ENCODE measurements at regions not wholly inside any gene's neighbourhood (a gene's known extent, or its start where the extent isn't known, plus 50 kb on each side); places are given as distances from the start of the nearest gene placed in this dataset.

GRCh38 chr2:153165021-153165420 lies 313.5 kb downstream of the RPRM start:
- intact Hi-C loops (cut with micrococcal nuclease) = no loop called here
- Histone ChIP-seq H4K20me1 (ENCODE audit: insufficient read depth) (no peaks in the 10 kb centered on the region), H3K9me3 (ENCODE audit: control insufficient read depth in 1 of 2, insufficient read depth in 1 of 2, low read depth in 1 of 2, low read length in 2 of 2) (no peaks in the 10 kb centered on the region), H3K4me2 (ENCODE audit: low read length) (no peak overlapping the region), H3K9me2 (ENCODE audit: insufficient read depth) (no peaks in the 10 kb centered on the region), H2AFZ (ENCODE audit: low read depth, low read length, poor library complexity, severe bottlenecking) (no peak overlapping the region), H3K9ac (ENCODE audit: low read length) (no peak overlapping the region), H3K79me2 (ENCODE audit: insufficient read depth, low read length) (no peaks in the 10 kb centered on the region), H3K4me3 (replicated peaks in 1 of 2; ENCODE audit: low read depth in 1 of 2, low read length in 2 of 2) (no peak overlapping the region), H3K36me3 (ENCODE audit: control insufficient read depth in 1 of 2, insufficient read depth in 2 of 2, low read length in 2 of 2) (no peaks in the 10 kb centered on the region), H3K27ac (ENCODE audit: low read depth, low read length) (no peak overlapping the region), H3K4me1 (ENCODE audit: control insufficient read depth in 1 of 2, insufficient read depth in 2 of 2, low read length in 2 of 2) (peaks cover 3 to 7% of the 10 kb centered on the region in 2 experiments; a peak in 1 of 4 replicates), H3K27me3 (ENCODE audit: insufficient read depth, low read length) (peaks cover 5% of the 10 kb centered on the region; the same call in 1 of the 2 replicates)
- ATAC-seq (no peak), DNase-seq (ENCODE audit: low read depth, low spot score) (no peak)
- TF ChIP-seq SRF (IDR thresholded peaks at IDR 0.05; ENCODE audit: low read depth) (no peak), JUND (IDR thresholded peaks at IDR 0.05) (no peak), POLR2AphosphoS5 (IDR thresholded peaks at IDR 0.05; ENCODE audit: low read depth, low read length) (no peak), SP1 (IDR thresholded peaks at IDR 0.05; ENCODE audit: low read depth) (no peak), CBX3 (IDR thresholded peaks at IDR 0.05; ENCODE audit: low read depth) (no peak), ZBTB33 (IDR thresholded peaks at IDR 0.05; ENCODE audit: extremely low read depth, insufficient replicate concordance, low read length) (no peak), TCF7L2 (IDR thresholded peaks at IDR 0.05; ENCODE audit: borderline replicate concordance, extremely low read depth, insufficient read depth, insufficient read length) (no peak), EZH2phosphoT487 (IDR thresholded peaks at IDR 0.05; ENCODE audit: borderline replicate concordance) (no peak), FOSL1 (IDR thresholded peaks at IDR 0.05; ENCODE audit: low read depth) (no peak), YY1 (IDR thresholded peaks at IDR 0.05; ENCODE audit: extremely low read depth, insufficient replicate concordance, low read depth, low read length) (no peak), MAX (IDR thresholded peaks at IDR 0.05) (no peak), ELF1 (IDR thresholded peaks at IDR 0.05; ENCODE audit: borderline replicate concordance, low read depth) (no peak), EGR1 (IDR thresholded peaks at IDR 0.05; ENCODE audit: low read depth) (no peak), ZNF274 (IDR thresholded peaks at IDR 0.05; ENCODE audit: low read depth, low read length) (no peak)
- BruUV-seq (replicated peaks) = no TSS peak
- ChIA-PET CTCF (interaction anchor here (1.4 kb wide), 1 partner anchor 10 kb away, joined by 3 read pairs; no protein-coding TSS in a partner anchor), POLR2A (no interaction called here), RAD21 (ENCODE audit: low non-redundant PET in 1 of 2, low total read pairs in 2 of 2, uncharacterized antibody in 2 of 2, unreplicated experiment in 2 of 2) (no interaction called here)

All from HCT116 (cell line).